Erythroblast (primary cell): ENCODE measurements at regions not wholly inside any gene's neighbourhood (a gene's known extent, or its start where the extent isn't known, plus 50 kb on each side); places are given as distances from the start of the nearest gene placed in this dataset.

Experiments used
- GATA1 ChIP-seq: IDR thresholded peaks from 2 replicates; pipeline ENCODE4 v1.6.1; 2011; ENCODE audit warnings: low read depth, mild to moderate bottlenecking, control low read depth, low read length, moderate library complexity
- POLR2A ChIP-seq: IDR thresholded peaks from 2 replicates; pipeline ENCODE4 v1.6.1; 2011; ENCODE audit warnings: mild to moderate bottlenecking, low read length

DNA sequence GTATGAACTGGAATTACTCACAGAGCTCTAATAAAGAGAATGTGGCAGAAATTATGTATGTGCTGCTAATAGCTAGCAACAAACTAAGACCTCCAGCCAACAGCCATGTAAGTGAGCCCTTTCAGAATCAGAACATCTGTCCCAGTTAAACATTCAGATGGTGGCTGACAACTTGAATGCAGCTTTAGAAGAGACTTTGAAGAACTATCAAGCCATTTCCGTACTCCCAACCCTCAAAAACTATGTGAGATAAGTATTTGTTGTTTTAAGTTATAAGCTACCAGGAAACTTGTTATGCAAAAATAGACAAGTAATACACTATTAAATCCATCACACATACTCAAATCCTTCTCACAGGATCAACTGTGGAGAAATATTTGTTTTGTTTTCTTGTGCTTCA lies 205.2 kb upstream of the EDIL3 start:
- no peak for TF ChIP-seq POLR2A
- no peak for TF ChIP-seq GATA1
